HG03064 (cell line): ENCODE measurements at regions not wholly inside any gene's neighbourhood (a gene's known extent, or its start where the extent isn't known, plus 50 kb on each side); places are given as distances from the start of the nearest gene placed in this dataset.

ENCODE experiments used
- ATAC-seq: cut with Tn5 transposase; IDR thresholded peaks from one replicate; pipeline ENCODE4 v1.9.1; 2021; ENCODE audit warnings: low read depth; ENCODE audit not compliant: unreplicated experiment

GRCh38 chr10:44769450-44769849 lies 141.7 kb upstream of the TMEM72 start:
- ATAC-seq, result no peak

DNA sequence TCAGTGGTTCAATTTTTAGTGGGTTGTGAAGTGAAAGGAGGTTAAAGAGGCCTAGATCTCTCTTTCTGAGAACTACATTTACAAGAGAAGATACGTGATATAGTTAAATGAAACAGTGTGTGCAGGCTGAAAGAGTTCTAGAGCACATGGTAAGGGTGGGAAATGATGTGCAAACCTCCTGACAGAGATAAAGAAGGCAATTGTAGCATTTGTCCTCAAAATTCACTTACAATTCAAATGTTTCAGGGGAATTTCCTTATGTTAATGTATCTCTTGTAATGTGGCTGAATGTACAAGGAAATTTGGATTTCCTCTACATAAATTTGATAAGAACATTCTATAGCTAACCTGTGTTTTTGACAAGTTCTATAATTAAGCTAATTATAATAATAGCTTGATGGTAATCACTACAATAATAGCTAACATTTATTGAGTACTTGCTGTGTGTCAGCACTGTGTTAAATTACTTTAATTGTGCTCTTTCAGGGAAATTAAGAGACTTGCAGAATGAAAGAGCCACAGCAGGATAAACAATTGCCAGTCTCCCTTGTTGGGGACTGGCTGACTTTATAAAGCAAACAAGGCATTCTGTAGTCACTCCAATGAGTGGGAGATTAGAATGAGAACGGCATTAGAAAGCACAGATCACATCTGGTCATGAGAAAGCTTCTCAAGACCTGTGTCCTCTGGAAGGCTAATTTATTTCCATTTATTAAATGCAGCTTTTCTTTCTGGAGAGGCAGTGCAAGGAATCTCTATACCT lies 139.7 kb upstream of the TMEM72 start:
- no peak for ATAC-seq

DNA sequence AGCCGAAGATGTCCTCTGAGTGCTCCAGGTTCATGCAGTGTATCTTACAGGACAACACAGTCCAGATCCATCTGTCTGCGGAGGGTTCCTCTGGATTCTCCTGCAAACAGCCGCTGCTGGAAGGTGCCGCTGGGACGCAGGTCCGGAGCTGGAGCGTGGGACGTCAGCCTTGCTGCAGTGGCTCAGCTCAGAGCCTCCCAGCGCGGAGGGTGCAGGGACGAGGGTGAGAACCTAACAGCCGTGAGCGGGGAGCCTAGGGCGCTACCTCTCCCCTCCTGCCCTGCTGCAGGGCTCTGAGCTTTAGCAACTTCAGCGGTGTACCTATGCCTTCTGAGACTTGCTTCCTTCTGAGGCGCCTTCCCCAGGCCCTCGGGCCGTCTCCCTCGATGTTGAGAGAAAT lies 137.6 kb upstream of the TMEM72 start:
- no peak for ATAC-seq

DNA sequence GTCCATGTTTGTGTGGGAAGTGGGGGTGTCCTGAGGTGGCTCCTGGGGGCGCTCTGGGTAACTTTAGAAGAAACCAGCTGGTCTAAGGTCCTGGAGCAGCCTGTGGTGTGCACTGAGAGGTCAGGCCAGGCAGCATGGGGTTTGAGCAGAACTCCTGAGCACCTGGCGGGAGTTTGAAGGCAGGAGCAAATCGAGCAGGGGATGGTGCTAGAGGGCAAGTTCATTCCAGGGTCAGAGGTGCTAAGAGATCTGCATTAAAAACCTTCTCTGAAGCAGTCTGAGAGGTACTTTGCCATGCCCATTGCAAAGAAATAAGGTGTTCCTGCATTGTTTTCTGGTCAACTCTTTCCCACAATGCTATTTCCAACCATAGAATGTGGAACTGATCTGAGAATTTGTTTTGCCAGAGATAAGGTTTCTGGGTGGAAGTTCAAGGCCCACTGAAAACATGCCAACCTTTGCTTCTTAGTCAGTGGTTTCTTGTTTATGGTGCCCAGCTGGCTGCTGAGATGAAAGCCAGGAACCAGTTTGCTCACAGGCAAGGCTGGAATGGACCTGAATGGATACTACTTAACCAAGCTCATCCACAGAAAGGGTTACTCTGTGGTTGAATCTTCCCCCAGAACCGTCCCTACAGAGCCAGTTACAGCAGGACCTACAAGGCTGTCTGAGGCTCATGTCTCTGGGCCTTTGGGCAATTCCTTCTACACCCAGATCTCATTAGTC lies 136.3 kb upstream of the TMEM72 start:
- no peak for ATAC-seq

GRCh38 chr10:44775402-44775741 lies 135.8 kb upstream of the TMEM72 start:
- ATAC-seq, result no peak

GRCh38 chr10:44776181-44776580 lies 135.0 kb upstream of the TMEM72 start:
- ATAC-seq, result no peak

DNA sequence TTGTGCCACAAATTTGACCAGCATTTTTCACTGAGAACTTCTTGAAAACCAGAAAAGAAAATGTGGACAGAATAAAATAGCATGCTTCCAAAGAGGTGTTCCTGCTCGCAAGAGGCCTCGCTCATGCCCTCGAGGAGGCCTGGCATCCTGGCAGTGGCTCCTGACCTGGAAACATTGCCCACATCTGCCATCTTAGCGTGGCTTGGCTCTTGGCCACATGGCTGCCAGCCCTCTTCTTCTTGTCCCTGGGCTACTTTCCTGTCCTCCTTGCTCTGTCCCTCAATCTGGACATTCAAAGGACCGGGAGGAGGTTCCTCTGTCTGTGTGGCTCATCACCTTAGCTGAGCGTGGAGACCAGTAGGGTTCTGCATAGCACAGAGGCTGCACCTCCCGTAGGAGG lies 131.6 kb upstream of the TMEM72 start:
- no peak for ATAC-seq

DNA sequence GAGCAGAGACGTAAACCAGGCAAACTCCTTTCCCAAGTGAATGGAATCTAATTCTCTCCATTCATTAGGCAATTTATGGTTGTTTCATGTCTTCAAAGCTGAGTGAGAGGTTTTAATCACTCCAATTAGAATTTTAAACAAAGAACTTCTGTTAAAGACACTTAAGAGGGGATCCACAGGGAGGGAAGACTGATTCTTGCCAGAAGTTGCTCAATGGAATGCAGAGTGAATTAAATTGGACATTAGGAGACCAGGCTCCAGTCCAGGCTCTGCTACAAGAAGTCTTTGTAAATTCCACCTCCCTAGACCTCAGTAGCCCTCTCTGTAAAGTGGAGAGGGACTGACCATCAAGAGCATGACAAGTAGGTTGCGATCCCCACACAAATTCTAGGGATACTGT lies 130.7 kb upstream of the TMEM72 start:
- no peak for ATAC-seq

GRCh38 chr10:44781131-44781530 lies 130.0 kb upstream of the TMEM72 start:
- no peak for ATAC-seq

GRCh38 chr10:44786286-44786850 lies 124.8 kb upstream of the TMEM72 start:
- no peak for ATAC-seq

DNA sequence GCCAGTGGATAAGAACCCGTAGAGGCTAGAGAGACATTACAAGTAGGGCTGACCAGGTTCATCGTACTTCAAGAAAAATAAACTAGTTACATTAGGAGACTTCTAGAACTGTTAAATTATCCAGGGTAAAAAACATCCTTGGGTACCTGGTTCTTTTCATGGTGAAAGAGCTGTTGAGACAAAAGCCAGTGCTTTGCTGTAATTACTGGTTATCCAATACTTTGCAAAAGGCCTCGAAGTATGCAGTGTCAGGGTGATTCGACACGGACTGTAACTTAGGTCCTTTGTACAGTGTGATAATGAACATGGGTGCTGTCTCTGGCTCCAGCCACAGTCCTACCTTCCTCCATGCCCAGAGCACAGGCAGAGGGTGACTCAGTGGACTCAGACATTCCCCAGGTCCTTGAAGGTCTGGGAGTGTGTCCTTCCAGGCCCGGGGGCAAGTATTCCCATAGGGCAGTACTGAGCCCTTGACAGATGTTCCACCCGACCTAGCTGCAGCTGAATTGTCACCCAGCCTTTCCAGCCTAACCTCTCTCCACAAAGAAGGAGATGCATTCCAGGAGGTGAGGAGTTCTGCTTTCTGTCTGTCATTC lies 123.6 kb upstream of the TMEM72 start:
- ATAC-seq, result no peak

- ATAC-seq, result no peak
Observed at GRCh38 chr10:44788147-44789129, 122.7 kb upstream of the TMEM72 start.

DNA sequence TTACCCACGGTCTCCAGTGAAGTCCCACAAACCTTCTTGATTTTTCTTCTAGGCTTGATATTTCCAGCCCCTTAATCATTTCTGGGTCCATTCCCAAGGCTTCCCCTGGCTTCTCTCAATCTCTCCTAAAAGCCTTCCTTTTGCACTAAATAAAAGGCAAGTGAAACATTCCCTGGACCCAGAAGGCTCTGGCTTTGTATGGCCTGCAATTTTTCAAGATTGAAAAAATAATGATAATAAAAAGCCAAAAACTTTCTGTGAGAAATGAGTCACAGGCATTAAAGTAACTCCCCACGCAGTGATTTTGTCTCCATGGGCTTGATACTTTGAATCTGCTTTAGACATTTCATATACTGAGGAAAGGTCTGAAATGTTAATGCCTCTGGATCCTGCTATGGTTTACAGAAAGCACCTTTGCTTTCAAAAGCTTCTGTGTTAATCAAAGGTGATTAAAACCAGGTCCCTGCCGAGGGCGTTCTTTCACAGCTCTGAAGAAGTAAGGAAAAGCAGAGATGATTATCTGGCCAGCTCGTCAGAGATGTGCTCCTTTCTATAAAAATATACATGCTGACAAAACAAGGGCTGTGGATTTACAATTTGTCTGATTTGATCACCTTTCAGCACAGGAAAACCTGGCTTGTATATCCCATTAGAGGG lies 118.9 kb upstream of the TMEM72 start:
- ATAC-seq, result no peak

GRCh38 chr10:44799966-44800365 lies 111.2 kb upstream of the TMEM72 start:
- ATAC-seq, result no peak

GRCh38 chr10:44801383-44802327 lies 109.5 kb upstream of the TMEM72 start:
- no peak for ATAC-seq

- no peak for ATAC-seq
Observed at GRCh38 chr10:44803862-44804261, 107.3 kb upstream of the TMEM72 start.

GRCh38 chr10:44804661-44805060 lies 106.5 kb upstream of the TMEM72 start:
- no peak for ATAC-seq

- no peak for ATAC-seq
Observed at GRCh38 chr10:44805466-44806210, 105.5 kb upstream of the TMEM72 start.
